Right hindlimb (tissue), 1 donor: ENCODE measurements at regions not wholly inside any gene's neighbourhood (a gene's known extent, or its start where the extent isn't known, plus 50 kb on each side); places are given as distances from the start of the nearest gene placed in this dataset.

Experiments
- DNase-seq: peaks from one replicate; pipeline ENCODE4 v3.0.0-alpha.2; 2018

- DNase-seq = no peak
These were observed 184.0 kb upstream of the ADAMTS9 start for GRCh38 chr3:64871834-64872249.

- no peak for DNase-seq
These were observed 183.3 kb upstream of the ADAMTS9 start for GRCh38 chr3:64870876-64871646.

GRCh38 chr3:64867224-64867623 is 179.4 kb upstream of the ADAMTS9 start:
- no peak for DNase-seq

- DNase-seq = no peak
These were observed 178.2 kb upstream of the ADAMTS9 start for GRCh38 chr3:64865839-64866570.

- no peak for DNase-seq
These were observed 175.7 kb upstream of the ADAMTS9 start for GRCh38 chr3:64863226-64864212.

- DNase-seq = no peak
These were observed 173.9 kb upstream of the ADAMTS9 start for GRCh38 chr3:64861684-64862083.

- no peak for DNase-seq
These were observed 172.7 kb upstream of the ADAMTS9 start for GRCh38 chr3:64860536-64860870.

GRCh38 chr3:64859625-64860535 is 172.1 kb upstream of the ADAMTS9 start:
- DNase-seq = no peak

- no peak for DNase-seq
These were observed 169.2 kb upstream of the ADAMTS9 start for GRCh38 chr3:64856977-64857516.

GRCh38 chr3:64856106-64856505 is 168.3 kb upstream of the ADAMTS9 start:
- DNase-seq = no peak

- no peak for DNase-seq
These were observed 165.7 kb upstream of the ADAMTS9 start for GRCh38 chr3:64853456-64853855.

- no peak for DNase-seq
These were observed 164.9 kb upstream of the ADAMTS9 start for GRCh38 chr3:64852738-64853137.

GRCh38 chr3:64848822-64849221 is 161.0 kb upstream of the ADAMTS9 start:
- DNase-seq = peak; percentile 77

GRCh38 chr3:64848127-64848800 is 160.5 kb upstream of the ADAMTS9 start:
- DNase-seq = no peak

GRCh38 chr3:64844558-64844957 is 156.8 kb upstream of the ADAMTS9 start:
- no peak for DNase-seq

GRCh38 chr3:64837986-64838735 is 150.4 kb upstream of the ADAMTS9 start:
- DNase-seq = no peak

- DNase-seq = no peak
These were observed 149.4 kb upstream of the ADAMTS9 start for GRCh38 chr3:64837126-64837738.

GRCh38 chr3:64836097-64836496 is 148.3 kb upstream of the ADAMTS9 start:
- DNase-seq = no peak

GRCh38 chr3:64832098-64832497 is 144.3 kb upstream of the ADAMTS9 start:
- DNase-seq = no peak

GRCh38 chr3:64830681-64831080 is 142.9 kb upstream of the ADAMTS9 start:
- no peak for DNase-seq
